ENCODE measurements at regions not wholly inside any gene's neighbourhood (a gene's known extent, or its start where the extent isn't known, plus 50 kb on each side); places are given as distances from the start of the nearest gene placed in this dataset.

DNA sequence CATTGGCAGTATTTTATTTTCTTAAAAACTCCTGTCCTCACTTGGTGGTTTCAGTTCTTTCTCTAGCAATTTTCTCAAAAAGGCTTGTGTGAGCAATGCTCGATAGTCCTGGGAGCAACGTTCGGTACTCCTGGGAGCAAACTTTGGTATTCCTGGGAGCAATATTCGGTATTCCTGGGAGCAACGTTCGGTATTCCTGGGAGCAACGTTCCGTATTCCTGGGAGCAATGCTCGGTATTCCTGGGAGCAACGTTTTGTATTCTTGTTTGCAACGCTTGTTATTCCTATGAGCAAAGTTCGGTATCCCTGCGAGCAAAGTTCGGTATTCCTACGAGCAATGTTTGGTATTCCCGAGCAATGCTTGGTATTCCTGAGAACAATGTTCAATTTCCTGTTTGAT, 362.0 kb upstream of the ADARB2 start:
- no peak for TF ChIP-seq POLR2A (IDR thresholded peaks at IDR 0.05; ENCODE audit: low read depth, low read length)
- TF ChIP-seq POLR2AphosphoS5 (IDR thresholded peaks at IDR 0.05; ENCODE audit: low read depth, low read length): no peak

Measured in GM12892 (cell line).